H9 (cell line): ENCODE measurements at regions not wholly inside any gene's neighbourhood (a gene's known extent, or its start where the extent isn't known, plus 50 kb on each side); places are given as distances from the start of the nearest gene placed in this dataset.

ENCODE experiments used
- DNase-seq: peaks from one replicate; pipeline ENCODE4 v3.0.0-alpha.2; 2017
- H2AFZ ChIP-seq: one replicate; pipeline ENCODE4 v1.6.1; 2013; ENCODE audit warnings: mild to moderate bottlenecking, low read length, control low read depth, moderate library complexity
- H2AK5ac ChIP-seq: 2 replicates; pipeline ENCODE4 v1.6.1; 2013; ENCODE audit warnings: low read length, control low read depth, mixed read lengths; ENCODE audit not compliant: insufficient read length
- H2BK120ac ChIP-seq: one replicate; pipeline ENCODE4 v1.6.1; 2013; ENCODE audit warnings: low read depth, mild to moderate bottlenecking, low read length, control low read depth, inconsistent platforms; ENCODE audit not compliant: poor library complexity, severe bottlenecking
- H2BK12ac ChIP-seq: 2 replicates; pipeline ENCODE4 v1.6.1; 2013; ENCODE audit warnings: low read length, control low read depth, mixed read lengths, low read depth; ENCODE audit not compliant: insufficient read length
- H2BK15ac ChIP-seq: 2 replicates; pipeline ENCODE4 v1.6.1; 2013; ENCODE audit warnings: low read depth, low read length, control low read depth
- H2BK20ac ChIP-seq: one replicate; pipeline ENCODE4 v1.6.1; 2013; ENCODE audit warnings: low read depth, mild to moderate bottlenecking, low read length, control low read depth, inconsistent platforms; ENCODE audit not compliant: poor library complexity, severe bottlenecking
- H2BK5ac ChIP-seq: 2 replicates; pipeline ENCODE4 v1.6.1; 2013; ENCODE audit warnings: low read length, control low read depth, mixed read lengths; ENCODE audit not compliant: insufficient read length
- H3K14ac ChIP-seq: 2 replicates; pipeline ENCODE4 v1.6.1; 2013; ENCODE audit warnings: low read length, control low read depth; ENCODE audit not compliant: insufficient read depth
- H3K18ac ChIP-seq: 2 replicates; pipeline ENCODE4 v1.6.1; 2013; ENCODE audit warnings: low read depth, mild to moderate bottlenecking, mixed read lengths, low read length, control low read depth; ENCODE audit not compliant: insufficient read length
- H3K23ac ChIP-seq: 2 replicates; pipeline ENCODE4 v1.6.1; 2013; ENCODE audit warnings: low read length, control low read depth, mixed read lengths, low read depth; ENCODE audit not compliant: insufficient read length
- H3K23me2 ChIP-seq: 2 replicates; pipeline ENCODE4 v1.6.1; 2013; ENCODE audit warnings: low read depth, mild to moderate bottlenecking, mixed read lengths, low read length, control low read depth; ENCODE audit not compliant: insufficient read length, poor library complexity, severe bottlenecking
- H3K27ac ChIP-seq: 2 replicates; pipeline ENCODE4 v1.5.1; 2013; ENCODE audit warnings: low read length, control low read depth, mixed read lengths, low read depth; ENCODE audit not compliant: insufficient read length
- H3K27me3 ChIP-seq: 2 replicates; pipeline ENCODE4 v1.6.1; 2013; ENCODE audit warnings: low read length, control low read depth, inconsistent platforms; ENCODE audit not compliant: insufficient read depth
- H3K4ac ChIP-seq: 2 replicates; pipeline ENCODE4 v1.6.1; 2013; ENCODE audit warnings: low read depth, mild to moderate bottlenecking, control low read depth, inconsistent platforms, low read length, moderate library complexity
- H3K4me1 ChIP-seq: 2 replicates; pipeline ENCODE4 v1.6.1; 2013; ENCODE audit warnings: low read length, control low read depth, inconsistent platforms; ENCODE audit not compliant: insufficient read depth
- H3K4me2 ChIP-seq: 2 replicates; pipeline ENCODE4 v1.6.1; 2013; ENCODE audit warnings: low read length, control low read depth, mixed read lengths; ENCODE audit not compliant: insufficient read length, insufficient read depth
- H3K56ac ChIP-seq: 2 replicates; pipeline ENCODE4 v1.6.1; 2013; ENCODE audit warnings: low read depth, mild to moderate bottlenecking, mixed read lengths, low read length, control low read depth; ENCODE audit not compliant: insufficient read length
- H3K79me1 ChIP-seq: 2 replicates; pipeline ENCODE4 v1.6.1; 2013; ENCODE audit warnings: low read depth, mild to moderate bottlenecking, moderate library complexity, low read length, control low read depth, inconsistent platforms; ENCODE audit not compliant: insufficient read depth, poor library complexity, severe bottlenecking
- H3K79me2 ChIP-seq: 2 replicates; pipeline ENCODE4 v1.6.1; 2013; ENCODE audit warnings: low read length, control low read depth, inconsistent platforms; ENCODE audit not compliant: insufficient read depth
- H3K9ac ChIP-seq: 2 replicates; pipeline ENCODE4 v1.6.1; 2013; ENCODE audit warnings: low read length, control low read depth, mixed read lengths; ENCODE audit not compliant: insufficient read length; ENCODE audit errors: extremely low read depth
- H3K9me3 ChIP-seq: one replicate; pipeline ENCODE4 v1.6.1; 2013; ENCODE audit warnings: low read depth, low read length, inconsistent platforms; ENCODE audit not compliant: control insufficient read depth
- H3T11ph ChIP-seq: one replicate; pipeline ENCODE4 v1.6.1; 2013; ENCODE audit warnings: mild to moderate bottlenecking, low read length, control low read depth, inconsistent platforms
- H4K20me1 ChIP-seq: one replicate; pipeline ENCODE4 v1.6.1; 2013; ENCODE audit not compliant: control insufficient read depth, insufficient read length, insufficient read depth
- H4K5ac ChIP-seq: 2 replicates; pipeline ENCODE4 v1.6.1; 2013; ENCODE audit warnings: low read depth, mild to moderate bottlenecking, mixed read lengths, low read length, control low read depth; ENCODE audit not compliant: insufficient read length
- H4K8ac ChIP-seq: replicated peaks from 2 replicates; pipeline ENCODE4 v1.6.1; 2013; ENCODE audit warnings: low read length, control low read depth, mixed read lengths, low read depth; ENCODE audit not compliant: insufficient read length
- H4K91ac ChIP-seq: 2 replicates; pipeline ENCODE4 v1.6.1; 2013; ENCODE audit warnings: low read depth, mild to moderate bottlenecking, moderate library complexity, mixed read lengths, low read length, control low read depth; ENCODE audit not compliant: insufficient read length
- H3K27ac Mint-ChIP-seq, 3 experiments: 2 replicates in 2 of 3; 3 replicates in 1 of 3; pipeline ENCODE4 v1.8.0; 2020 to 2021; ENCODE audit warnings: mixed read lengths in 3 of 3, mild to moderate bottlenecking in 1 of 3, moderate library complexity in 1 of 3
- H3K27me3 Mint-ChIP-seq: 2 replicates; pipeline ENCODE4 v1.8.0; 2021; ENCODE audit warnings: low read depth, mild to moderate bottlenecking, moderate library complexity, mixed read lengths
- H3K36me3 Mint-ChIP-seq, 3 experiments: 2 replicates in 2 of 3; 3 replicates in 1 of 3; pipeline ENCODE4 v1.8.0; 2020 to 2021; ENCODE audit warnings: low read depth in 3 of 3, mixed read lengths in 3 of 3; ENCODE audit not compliant: insufficient read depth in 1 of 3
- H3K4me1 Mint-ChIP-seq, 2 experiments: 2 replicates each; pipeline ENCODE4 v1.8.0; 2020; ENCODE audit warnings: mixed read lengths in 2 of 2
- H3K4me3 Mint-ChIP-seq, 2 experiments: 2 replicates in 1 of 2; 3 replicates in 1 of 2; pipeline ENCODE4 v1.8.0; 2020 to 2021; ENCODE audit warnings: mild to moderate bottlenecking in 2 of 2, mixed read lengths in 2 of 2, moderate library complexity in 1 of 2
- H3K9me3 Mint-ChIP-seq, 2 experiments: 2 replicates in 1 of 2; 3 replicates in 1 of 2; pipeline ENCODE4 v1.8.0; 2020; ENCODE audit warnings: mild to moderate bottlenecking in 2 of 2, mixed read lengths in 2 of 2, moderate library complexity in 1 of 2
- CTCF ChIP-seq: fragments of 200-600 bp; sonication (generic); conservative IDR thresholded peaks from 3 replicates; pipeline ENCODE4 v1.8.0; 2021; ENCODE audit warnings: antibody characterized with exemption, mild to moderate bottlenecking
- WGBS: extraction: QIAGEN DNeasy Blood & Tissue Kit; methylation state at CpG from one replicate; pipeline ENCODE4 v1.1.7; 2013; ENCODE audit warnings: missing lambda C conversion rate, low lambda C conversion rate, mixed read lengths; ENCODE audit not compliant: insufficient read length; ENCODE audit errors: extremely low coverage; 5-methylcytosine and 5-hydroxymethylcytosine counted together

- no peak for DNase-seq
- H3K4me1 Mint-ChIP-seq, result peaks cover 9 to 21% of the 10 kb centered on the region in 2 experiments
- H2AK5ac ChIP-seq, result no peak overlapping the region
- H3K79me2 ChIP-seq, result no peaks in the 10 kb centered on the region
- no peak overlapping the region for H2BK20ac ChIP-seq
- no peak overlapping the region for H3K9ac ChIP-seq
- H4K5ac ChIP-seq, result no peak overlapping the region
- H3K4me1 ChIP-seq, result no peaks in the 10 kb centered on the region
- H3K27me3 ChIP-seq, result no peaks in the 10 kb centered on the region
- H3K23me2 ChIP-seq, result no peaks in the 10 kb centered on the region
- H3K27me3 Mint-ChIP-seq, result no peaks in the 10 kb centered on the region
- H2AFZ ChIP-seq, result no peak overlapping the region
- no peak overlapping the region for H3K4me3 Mint-ChIP-seq
- H3K56ac ChIP-seq, result no peak overlapping the region
- no peak overlapping the region for H2BK15ac ChIP-seq
- no peak overlapping the region for H3T11ph ChIP-seq
- no peaks in the 10 kb centered on the region for H3K36me3 Mint-ChIP-seq
- no peak overlapping the region for H3K18ac ChIP-seq
- H3K4ac ChIP-seq, result no peak overlapping the region
- no peaks in the 10 kb centered on the region for H3K79me1 ChIP-seq
- H4K20me1 ChIP-seq, result no peaks in the 10 kb centered on the region
- no peaks in the 10 kb centered on the region for H3K9me3 ChIP-seq
- no peak overlapping the region for H4K91ac ChIP-seq
- H2BK12ac ChIP-seq, result no peak overlapping the region
- H2BK120ac ChIP-seq, result no peak overlapping the region
- H3K14ac ChIP-seq, result no peak overlapping the region
- H2BK5ac ChIP-seq, result no peak overlapping the region
- H3K9me3 Mint-ChIP-seq, result no peaks in the 10 kb centered on the region
- no peak overlapping the region for H4K8ac ChIP-seq
- no CpG with 5 or more reads among the region's 2 CpGs for WGBS
- no peak for TF ChIP-seq CTCF
- no peak overlapping the region for H3K23ac ChIP-seq
- H3K27ac Mint-ChIP-seq, result no peak overlapping the region
- no peak overlapping the region for H3K4me2 ChIP-seq
- H3K27ac ChIP-seq, result no peak overlapping the region
Observed at GRCh38 chr16:60318486-60318885, 1584.4 kb upstream of the GOT2 start.
